ENCODE measurements at regions not wholly inside any gene's neighbourhood (a gene's known extent, or its start where the extent isn't known, plus 50 kb on each side); places are given as distances from the start of the nearest gene placed in this dataset.

- no peak overlapping the region for H3K4me3 ChIP-seq (ENCODE audit: low read length)
- TF ChIP-seq ZNF274 (IDR thresholded peaks at IDR 0.05; ENCODE audit: low read depth, low read length), result no peak
Measured at GRCh38 chr5:74334062-74334761, 306.3 kb downstream of the ENC1 start.

- no peak for TF ChIP-seq ZNF274 (IDR thresholded peaks at IDR 0.05; ENCODE audit: low read depth, low read length)
Measured at GRCh38 chr5:74333430-74333829, 307.1 kb downstream of the ENC1 start.

GRCh38 chr5:74332682-74333081, 307.8 kb downstream of the ENC1 start:
- no peak for TF ChIP-seq ZNF274 (IDR thresholded peaks at IDR 0.05; ENCODE audit: low read depth, low read length)
- H3K4me3 ChIP-seq (ENCODE audit: low read length), result no peak overlapping the region

More at GRCh38 chr5:74333430-74333829, 307.1 kb downstream of the ENC1 start:
- H3K4me3 ChIP-seq (ENCODE audit: low read length), result no peak overlapping the region

GRCh38 chr5:74332006-74332405, 308.5 kb downstream of the ENC1 start:
- TF ChIP-seq ZNF274 (IDR thresholded peaks at IDR 0.05; ENCODE audit: low read depth, low read length), result no peak
- no peak overlapping the region for H3K4me3 ChIP-seq (ENCODE audit: low read length)

GRCh38 chr5:74328221-74328630, 312.3 kb downstream of the ENC1 start:
- H3K4me3 ChIP-seq (ENCODE audit: low read length), result no peak overlapping the region
- no peak for TF ChIP-seq ZNF274 (IDR thresholded peaks at IDR 0.05; ENCODE audit: low read depth, low read length)

GRCh38 chr5:74327339-74327685, 313.2 kb downstream of the ENC1 start:
- no peak for TF ChIP-seq ZNF274 (IDR thresholded peaks at IDR 0.05; ENCODE audit: low read depth, low read length)

GRCh38 chr5:74326571-74327338, 313.8 kb downstream of the ENC1 start:
- peak overlapping the region; percentile 21; the same call in 1 of the 2 replicates for H3K4me3 ChIP-seq (ENCODE audit: low read length)
- no peak for TF ChIP-seq ZNF274 (IDR thresholded peaks at IDR 0.05; ENCODE audit: low read depth, low read length)

More at GRCh38 chr5:74327339-74327685, 313.2 kb downstream of the ENC1 start:
- H3K4me3 ChIP-seq (ENCODE audit: low read length), result no peak overlapping the region

GRCh38 chr5:74325866-74326265, 314.7 kb downstream of the ENC1 start:
- no peak for TF ChIP-seq ZNF274 (IDR thresholded peaks at IDR 0.05; ENCODE audit: low read depth, low read length)
- H3K4me3 ChIP-seq (ENCODE audit: low read length), result no peak overlapping the region

GRCh38 chr5:74324556-74324955, 316.0 kb downstream of the ENC1 start:
- H3K4me3 ChIP-seq (ENCODE audit: low read length), result no peak overlapping the region
- no peak for TF ChIP-seq ZNF274 (IDR thresholded peaks at IDR 0.05; ENCODE audit: low read depth, low read length)

- no peak overlapping the region for H3K4me3 ChIP-seq (ENCODE audit: low read length)
- TF ChIP-seq ZNF274 (IDR thresholded peaks at IDR 0.05; ENCODE audit: low read depth, low read length), result no peak
Measured at GRCh38 chr5:74322944-74323343, 317.6 kb downstream of the ENC1 start.

- H3K4me3 ChIP-seq (ENCODE audit: low read length), result no peak overlapping the region
- no peak for TF ChIP-seq ZNF274 (IDR thresholded peaks at IDR 0.05; ENCODE audit: low read depth, low read length)
Measured at GRCh38 chr5:74322191-74322590, 318.3 kb downstream of the ENC1 start.

- no peak overlapping the region for H3K4me3 ChIP-seq (ENCODE audit: low read length)
- TF ChIP-seq ZNF274 (IDR thresholded peaks at IDR 0.05; ENCODE audit: low read depth, low read length), result no peak
Measured at GRCh38 chr5:74321326-74321725, 319.2 kb downstream of the ENC1 start.

- no peak for TF ChIP-seq ZNF274 (IDR thresholded peaks at IDR 0.05; ENCODE audit: low read depth, low read length)
- no peak overlapping the region for H3K4me3 ChIP-seq (ENCODE audit: low read length)
Measured at GRCh38 chr5:74320526-74320925, 320.0 kb downstream of the ENC1 start.

- no peak overlapping the region for H3K4me3 ChIP-seq (ENCODE audit: low read length)
Measured at GRCh38 chr5:74319076-74319475, 321.5 kb downstream of the ENC1 start.

GRCh38 chr5:74316064-74316603, 324.4 kb downstream of the ENC1 start:
- no peak overlapping the region for H3K4me3 ChIP-seq (ENCODE audit: low read length)
- TF ChIP-seq ZNF274 (IDR thresholded peaks at IDR 0.05; ENCODE audit: low read depth, low read length), result no peak

More at GRCh38 chr5:74319076-74319475, 321.5 kb downstream of the ENC1 start:
- TF ChIP-seq ZNF274 (IDR thresholded peaks at IDR 0.05; ENCODE audit: low read depth, low read length), result no peak
